Stromal cell of bone marrow (primary cell): ENCODE measurements at regions not wholly inside any gene's neighbourhood (a gene's known extent, or its start where the extent isn't known, plus 50 kb on each side); places are given as distances from the start of the nearest gene placed in this dataset.
"Not testable (repeated sequence)": the region's sequence is repeated elsewhere in the genome, so short reads cannot be mapped to it uniquely, and the experiment has no call there.

ENCODE experiments used
- DNase-seq: peaks from one replicate; pipeline ENCODE4 v3.0.0-alpha.2; 2012; ENCODE audit warnings: low read depth

GRCh38 chr4:24001486-24002329 is 111.9 kb upstream of the PPARGC1A start:
- DNase-seq, result no peak

GRCh38 chr4:24000470-24000831 is 110.6 kb upstream of the PPARGC1A start:
- DNase-seq, result no peak

- DNase-seq, result no peak
Observed at GRCh38 chr4:23999714-24000469, 110.0 kb upstream of the PPARGC1A start.

- DNase-seq, result no peak
Observed at GRCh38 chr4:23993373-23993772, 103.5 kb upstream of the PPARGC1A start.

- DNase-seq, result no peak
Observed at GRCh38 chr4:23991444-23991843, 101.6 kb upstream of the PPARGC1A start.

- DNase-seq, result no peak
Observed at GRCh38 chr4:23986270-23986669, 96.4 kb upstream of the PPARGC1A start.

GRCh38 chr4:23981328-23981727 is 91.5 kb upstream of the PPARGC1A start:
- no peak for DNase-seq

GRCh38 chr4:23979534-23979933 is 89.7 kb upstream of the PPARGC1A start:
- no peak for DNase-seq

- no peak for DNase-seq
Observed at GRCh38 chr4:23978002-23978401, 88.2 kb upstream of the PPARGC1A start.

GRCh38 chr4:23976423-23976822 is 86.6 kb upstream of the PPARGC1A start:
- no peak for DNase-seq

GRCh38 chr4:23973308-23973855 is 83.5 kb upstream of the PPARGC1A start:
- no peak for DNase-seq

- DNase-seq, result no peak
Observed at GRCh38 chr4:23972805-23973204, 83.0 kb upstream of the PPARGC1A start.

GRCh38 chr4:23972187-23972586 is 82.3 kb upstream of the PPARGC1A start:
- no peak for DNase-seq

- DNase-seq, result no peak
Observed at GRCh38 chr4:23970201-23970850, 80.5 kb upstream of the PPARGC1A start.

- DNase-seq, result no peak
Observed at GRCh38 chr4:23969635-23970145, 79.8 kb upstream of the PPARGC1A start.

- no peak for DNase-seq
Observed at GRCh38 chr4:23967281-23967680, 77.4 kb upstream of the PPARGC1A start.

GRCh38 chr4:23966725-23967124 is 76.9 kb upstream of the PPARGC1A start:
- no peak for DNase-seq

GRCh38 chr4:23962462-23962861 is 72.6 kb upstream of the PPARGC1A start:
- DNase-seq, result no peak

GRCh38 chr4:23961395-23961794 is 71.5 kb upstream of the PPARGC1A start:
- DNase-seq, result not testable (repeated sequence)

GRCh38 chr4:23959396-23960148 is 69.7 kb upstream of the PPARGC1A start:
- DNase-seq, result no peak

- no peak for DNase-seq
Observed at GRCh38 chr4:23958749-23959148, 68.9 kb upstream of the PPARGC1A start.

GRCh38 chr4:23957465-23957864 is 67.6 kb upstream of the PPARGC1A start:
- DNase-seq, result no peak
